ENCODE measurements at regions not wholly inside any gene's neighbourhood (a gene's known extent, or its start where the extent isn't known, plus 50 kb on each side); places are given as distances from the start of the nearest gene placed in this dataset.

DNA sequence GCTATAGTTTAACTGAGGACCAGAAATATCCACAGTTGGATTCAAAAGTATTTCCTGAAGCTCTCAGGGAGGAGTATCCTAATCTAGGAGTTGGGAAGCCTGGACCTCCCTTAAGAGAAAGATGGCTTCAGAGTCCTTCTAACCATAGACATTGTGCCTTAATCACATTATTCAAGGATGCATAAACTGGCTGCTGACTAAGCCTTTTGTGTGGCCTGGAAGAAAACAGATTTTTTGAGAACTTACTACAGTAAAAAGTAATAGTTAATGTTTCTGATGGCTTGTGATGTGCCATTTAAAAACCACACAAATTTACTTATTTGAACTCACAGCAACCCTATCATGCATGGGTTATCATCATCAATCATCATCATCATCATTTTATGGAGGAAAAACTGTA lies 126.2 kb upstream of the RPL38 start:
- Mint-ChIP-seq H3K27ac (no peak overlapping the region), H3K27me3 (peaks cover 10% of the 10 kb centered on the region)
- no peak for ATAC-seq

DNA sequence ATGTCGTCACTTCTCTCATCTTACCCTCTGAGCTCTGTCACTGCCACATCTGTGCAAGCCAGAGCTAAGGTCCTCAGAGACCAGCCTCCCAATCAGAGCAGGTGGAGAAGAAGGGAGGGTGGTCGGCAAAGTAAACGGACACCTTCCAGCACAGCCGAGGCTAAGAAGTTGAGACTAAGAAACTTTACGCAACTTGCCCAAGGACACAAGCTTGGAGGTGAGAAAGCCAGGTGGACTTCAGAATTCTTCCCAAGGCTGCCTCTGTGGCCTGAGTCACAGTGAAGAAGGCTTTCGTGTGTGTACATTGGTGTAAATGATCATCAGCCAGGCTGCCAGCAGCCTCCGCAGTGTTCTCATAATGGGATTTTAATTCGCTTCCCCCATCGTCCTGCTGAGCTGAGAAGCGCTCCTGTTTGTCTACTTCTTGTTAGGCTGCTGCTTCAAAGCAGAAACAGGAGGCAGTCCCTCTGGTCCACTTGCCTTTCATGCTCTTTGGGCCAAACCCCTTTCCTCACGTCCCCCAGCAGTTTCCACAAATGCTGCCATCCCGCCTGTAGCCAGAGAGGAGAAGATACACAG lies 125.0 kb upstream of the RPL38 start:
- ATAC-seq (no peak), DNase-seq (no peak)
- H3K9me3 ChIP-seq (ENCODE audit: control insufficient read depth, low read length, poor library complexity, severe bottlenecking) = no peaks in the 10 kb centered on the region
- Mint-ChIP-seq H3K36me3 (ENCODE audit: low read depth) (no peaks in the 10 kb centered on the region), H3K27ac (no peak overlapping the region), H3K4me1 (no peaks in the 10 kb centered on the region), H3K27me3 (peaks cover 21% of the 10 kb centered on the region), H3K4me3 (no peak overlapping the region)

More for the DNA sequence above, 126.2 kb upstream of the RPL38 start:
- H3K9me3 ChIP-seq (ENCODE audit: control insufficient read depth, low read length, poor library complexity, severe bottlenecking) = no peaks in the 10 kb centered on the region
- DNase-seq = no peak
- Mint-ChIP-seq H3K4me1 (no peaks in the 10 kb centered on the region), H3K36me3 (ENCODE audit: low read depth) (no peaks in the 10 kb centered on the region), H3K4me3 (no peak overlapping the region)

DNA sequence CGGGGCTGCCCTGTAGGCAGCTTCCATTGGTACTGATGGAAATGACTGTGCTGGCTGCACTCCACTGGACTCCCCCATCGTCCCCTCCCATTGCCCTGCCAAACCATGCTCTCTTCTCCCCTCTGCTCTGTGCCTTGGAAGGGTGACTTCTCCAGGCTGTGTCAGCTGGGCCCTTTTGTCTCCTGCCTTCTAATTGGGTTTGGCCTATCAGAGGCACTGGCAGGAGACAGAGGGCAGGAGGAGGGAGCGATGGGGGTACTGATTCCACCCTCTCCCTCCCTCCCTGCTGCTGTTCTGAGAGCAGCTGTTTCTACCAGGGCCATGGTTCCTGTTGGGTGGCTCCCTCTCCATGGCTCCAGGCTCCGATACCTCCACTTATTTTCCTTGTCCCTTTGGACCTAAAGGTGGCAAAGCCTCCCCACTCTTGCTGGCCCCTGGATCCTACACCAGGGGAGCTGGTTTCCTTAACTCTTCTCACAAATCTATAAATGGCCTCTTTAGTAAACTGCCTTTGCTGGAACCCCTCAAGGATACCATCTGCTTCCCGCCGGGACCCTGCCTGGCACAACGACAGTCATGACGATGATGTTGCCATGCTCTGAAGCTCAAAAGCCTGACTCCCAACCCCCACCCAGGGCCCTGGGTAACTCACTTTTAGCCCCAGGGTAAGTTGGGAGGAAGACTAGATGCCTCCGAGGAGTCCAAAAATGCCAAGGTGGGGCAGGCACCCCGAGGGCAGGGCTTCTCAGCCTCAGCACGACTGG lies 123.8 kb upstream of the RPL38 start:
- ATAC-seq (no peak), DNase-seq (no peak)
- H3K4me1 Mint-ChIP-seq = no peaks in the 10 kb centered on the region
- H3K27me3 Mint-ChIP-seq = peaks cover 21% of the 10 kb centered on the region
- H3K36me3 Mint-ChIP-seq (ENCODE audit: low read depth) = no peaks in the 10 kb centered on the region
- no peak overlapping the region for H3K4me3 Mint-ChIP-seq
- H3K9me3 ChIP-seq (ENCODE audit: control insufficient read depth, low read length, poor library complexity, severe bottlenecking) = no peaks in the 10 kb centered on the region
- H3K27ac Mint-ChIP-seq = no peak overlapping the region

DNA sequence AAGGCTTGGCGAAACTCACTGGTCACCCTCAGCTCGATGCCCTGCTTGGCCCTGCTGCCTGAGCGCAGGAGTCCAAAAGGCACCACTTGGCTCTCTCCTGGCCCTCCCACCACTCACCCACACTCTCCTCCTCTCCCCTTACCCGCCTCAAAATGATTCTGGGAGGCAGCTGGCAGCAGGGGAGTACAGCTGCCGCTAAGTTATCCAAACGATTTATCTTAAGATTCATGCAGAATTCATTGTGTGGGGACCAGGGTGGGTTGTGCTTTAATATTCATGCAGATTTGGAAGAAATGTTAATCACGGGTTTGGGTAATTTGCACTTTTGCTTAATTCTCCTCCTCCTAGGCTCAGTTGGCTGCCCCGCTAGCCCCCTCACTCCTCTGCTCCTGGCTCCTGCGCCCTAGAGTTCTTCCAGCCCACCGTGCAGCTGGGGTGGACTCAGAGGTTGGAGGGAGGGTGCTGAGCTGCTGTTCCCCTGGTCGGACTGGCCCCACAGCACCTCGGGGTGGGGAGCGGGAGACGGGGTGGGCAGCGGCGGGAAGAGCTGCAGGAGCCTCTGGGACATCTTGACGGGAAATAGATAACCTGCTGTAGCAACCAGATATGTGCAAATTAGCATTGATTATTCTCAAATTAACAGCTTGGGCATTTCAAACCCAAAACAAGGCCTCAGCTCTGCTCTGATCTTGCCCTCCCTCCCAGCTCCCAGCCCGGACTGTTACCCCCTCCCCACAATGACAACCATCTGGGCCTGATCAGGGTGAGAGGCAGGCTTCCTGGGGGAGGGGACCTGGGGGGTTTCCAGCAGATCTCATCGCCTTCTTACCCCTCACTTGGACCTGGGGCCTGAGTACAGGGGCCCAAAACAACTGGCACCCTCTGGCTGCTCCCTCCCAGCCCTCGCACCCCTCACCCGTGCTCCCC lies 122.6 kb upstream of the RPL38 start:
- Mint-ChIP-seq H3K4me3 (no peak overlapping the region), H3K27me3 (peaks cover 21% of the 10 kb centered on the region), H3K36me3 (ENCODE audit: low read depth) (no peaks in the 10 kb centered on the region), H3K27ac (no peak overlapping the region), H3K4me1 (no peaks in the 10 kb centered on the region)
- DNase-seq (no peak), ATAC-seq (no peak)
- peaks cover 3% of the 10 kb centered on the region for H3K9me3 ChIP-seq (ENCODE audit: control insufficient read depth, low read length, poor library complexity, severe bottlenecking)

DNA sequence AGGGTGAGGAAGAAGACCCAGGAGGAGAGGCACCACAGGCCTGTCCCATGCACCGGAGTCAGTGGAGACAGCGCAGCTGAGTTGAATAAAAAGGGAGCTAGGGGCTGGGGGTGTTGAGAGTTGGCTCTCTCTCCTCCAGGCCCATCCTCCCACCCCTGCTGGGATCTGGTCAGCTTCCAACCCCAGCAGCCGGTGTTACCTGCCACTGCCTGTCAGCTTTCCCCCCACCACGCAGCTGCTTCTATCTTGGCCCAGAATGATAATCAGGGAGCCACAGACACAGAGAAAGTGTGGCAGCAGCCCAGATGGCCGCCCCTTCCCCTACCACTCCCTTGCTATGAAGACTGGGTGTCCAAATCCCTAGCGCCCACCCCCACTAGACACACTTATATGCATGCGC lies 120.6 kb upstream of the RPL38 start:
- peaks cover 3% of the 10 kb centered on the region for H3K9me3 ChIP-seq (ENCODE audit: control insufficient read depth, low read length, poor library complexity, severe bottlenecking)
- Mint-ChIP-seq H3K36me3 (ENCODE audit: low read depth) (no peaks in the 10 kb centered on the region), H3K4me3 (no peak overlapping the region), H3K27ac (no peak overlapping the region), H3K27me3 (peaks cover 27% of the 10 kb centered on the region), H3K4me1 (no peaks in the 10 kb centered on the region)
- ATAC-seq (no peak), DNase-seq (no peak)

DNA sequence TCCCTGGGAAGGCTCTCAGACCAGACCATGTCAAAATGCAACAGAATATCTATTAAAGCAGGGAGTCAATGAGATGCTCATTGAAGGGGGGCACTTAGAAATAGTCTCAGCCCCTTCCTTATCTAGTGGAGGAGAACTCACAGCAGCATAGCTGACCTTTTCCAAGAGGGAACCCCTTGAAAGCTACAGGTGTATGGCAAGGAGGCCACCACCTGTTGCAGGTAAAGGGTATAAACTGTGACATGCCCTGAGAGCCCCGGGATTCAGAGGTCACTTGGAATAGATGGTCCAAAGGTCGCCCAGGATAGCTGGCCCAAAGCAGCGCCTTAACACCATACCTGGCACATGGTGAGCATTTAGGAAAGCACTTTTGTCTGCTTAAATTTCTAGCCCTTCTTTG lies 120.2 kb upstream of the RPL38 start:
- ATAC-seq (no peak), DNase-seq (no peak)
- Mint-ChIP-seq H3K27ac (no peak overlapping the region), H3K4me1 (no peaks in the 10 kb centered on the region), H3K27me3 (peaks cover 32% of the 10 kb centered on the region), H3K4me3 (no peak overlapping the region), H3K36me3 (ENCODE audit: low read depth) (no peaks in the 10 kb centered on the region)
- peaks cover 3% of the 10 kb centered on the region for H3K9me3 ChIP-seq (ENCODE audit: control insufficient read depth, low read length, poor library complexity, severe bottlenecking)

DNA sequence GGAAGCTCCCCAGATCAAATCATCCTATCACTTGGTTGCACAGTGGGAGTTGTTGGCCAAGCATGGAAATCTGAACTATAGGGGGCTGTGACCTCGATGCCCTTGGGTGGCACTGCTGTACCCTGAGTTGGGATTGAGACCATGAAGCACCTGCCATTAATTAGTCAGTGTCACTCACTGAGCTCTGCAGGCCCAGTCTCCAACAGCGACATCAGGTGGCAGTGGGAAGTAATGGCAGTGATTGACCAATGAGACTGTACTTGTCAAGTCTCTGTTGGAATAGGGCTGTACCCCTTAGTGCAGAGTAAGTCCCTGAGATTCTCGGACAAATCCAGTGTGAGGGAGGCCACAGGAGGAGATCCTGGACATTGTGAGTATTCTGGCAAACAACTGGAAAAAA lies 118.0 kb upstream of the RPL38 start:
- no peak overlapping the region for H3K27ac Mint-ChIP-seq
- no peaks in the 10 kb centered on the region for H3K36me3 Mint-ChIP-seq (ENCODE audit: low read depth)
- no peak overlapping the region for H3K4me3 Mint-ChIP-seq
- H3K9me3 ChIP-seq (ENCODE audit: control insufficient read depth, low read length, poor library complexity, severe bottlenecking) = peaks cover 3% of the 10 kb centered on the region
- H3K4me1 Mint-ChIP-seq = no peaks in the 10 kb centered on the region
- peaks cover 41% of the 10 kb centered on the region for H3K27me3 Mint-ChIP-seq
- DNase-seq (no peak), ATAC-seq (no peak)

DNA sequence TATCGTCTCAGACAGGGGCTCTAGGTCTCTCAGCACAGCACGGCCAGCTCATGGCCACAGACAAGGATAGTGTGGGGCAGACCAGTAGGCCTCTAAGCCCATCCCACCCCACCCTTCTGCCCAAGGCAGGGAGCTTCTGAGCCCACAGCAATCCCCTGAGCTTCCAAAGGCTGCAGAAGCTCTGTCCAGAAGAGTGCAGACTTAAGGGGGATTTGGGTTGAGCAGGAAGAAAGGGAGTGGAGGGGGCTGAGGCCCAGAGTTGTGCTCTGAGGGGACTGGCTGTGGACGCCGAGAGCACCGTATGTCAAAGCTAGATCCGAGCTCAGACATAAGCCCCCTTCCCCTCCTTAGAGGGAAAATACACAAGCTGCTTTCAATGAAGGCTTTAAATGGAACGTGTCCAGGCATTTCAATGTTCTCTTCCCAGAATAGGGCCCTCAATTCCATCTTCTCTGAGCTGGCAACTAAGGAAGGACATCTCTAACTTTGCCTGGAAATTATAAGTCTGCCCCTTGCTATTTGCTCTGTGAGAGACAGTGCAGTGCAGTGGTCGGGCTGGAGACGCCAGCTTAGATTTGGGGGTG lies 116.4 kb upstream of the RPL38 start:
- Mint-ChIP-seq H3K4me3 (no peak overlapping the region), H3K36me3 (ENCODE audit: low read depth) (no peaks in the 10 kb centered on the region), H3K27ac (no peak overlapping the region), H3K27me3 (peaks cover 40% of the 10 kb centered on the region), H3K4me1 (no peaks in the 10 kb centered on the region)
- ATAC-seq (no peak), DNase-seq (no peak)
- peaks cover 10% of the 10 kb centered on the region for H3K9me3 ChIP-seq (ENCODE audit: control insufficient read depth, low read length, poor library complexity, severe bottlenecking)

DNA sequence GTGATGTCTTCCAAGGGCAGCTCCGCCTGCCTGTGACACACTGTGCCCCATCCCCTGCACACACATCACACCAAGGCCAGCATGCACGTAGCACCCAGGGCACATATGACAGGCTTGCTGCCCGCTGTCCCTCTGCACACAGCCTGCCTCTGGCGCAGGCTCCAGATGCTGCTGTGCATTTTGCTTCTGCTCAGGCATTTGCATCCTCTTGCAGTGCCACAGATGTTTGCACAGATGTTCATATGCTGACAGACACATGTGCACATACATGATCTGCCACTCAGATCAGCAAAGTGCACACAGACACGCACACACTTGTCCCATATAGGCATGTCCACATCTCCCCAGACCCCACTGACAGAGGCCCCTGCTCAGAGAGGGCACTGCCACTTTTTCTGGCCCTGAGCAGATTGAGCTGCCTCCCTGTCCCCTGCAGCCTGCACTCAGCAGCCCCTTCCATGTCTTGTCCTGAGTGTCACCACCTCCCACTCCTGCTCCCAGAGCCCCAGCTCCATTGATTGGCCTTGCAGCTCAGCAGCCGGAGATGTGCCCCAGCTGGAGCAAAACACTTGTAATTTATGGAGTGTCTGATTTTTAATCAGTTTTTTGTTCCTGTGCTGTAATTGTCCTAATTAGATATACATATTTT lies 115.1 kb upstream of the RPL38 start:
- Mint-ChIP-seq H3K36me3 (ENCODE audit: low read depth) (no peaks in the 10 kb centered on the region), H3K27me3 (peaks cover 28% of the 10 kb centered on the region), H3K4me3 (no peak overlapping the region), H3K27ac (no peak overlapping the region), H3K4me1 (no peaks in the 10 kb centered on the region)
- DNase-seq = no peak
- H3K9me3 ChIP-seq (ENCODE audit: control insufficient read depth, low read length, poor library complexity, severe bottlenecking) = peaks cover 10% of the 10 kb centered on the region
- ATAC-seq = no peak

DNA sequence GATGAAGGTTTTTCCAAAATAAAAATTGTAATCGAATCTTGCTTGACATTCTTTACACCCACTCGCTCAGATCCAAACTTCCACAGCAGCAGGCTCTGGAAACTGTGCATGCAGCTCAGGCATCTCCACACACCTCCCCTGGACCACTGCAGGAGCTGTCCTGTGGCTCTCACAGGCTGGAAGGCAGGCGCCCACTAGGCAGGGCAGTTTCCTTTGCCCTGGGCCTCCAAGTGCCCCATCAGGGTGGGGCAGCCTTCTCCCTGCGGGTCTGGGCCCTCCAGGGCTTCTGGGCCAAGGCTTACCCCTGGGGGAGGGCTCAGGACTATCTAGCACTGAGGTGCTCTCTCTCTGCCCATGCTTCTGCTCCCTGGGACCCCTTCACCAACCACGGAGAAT lies 114.5 kb upstream of the RPL38 start:
- peaks cover 10% of the 10 kb centered on the region for H3K9me3 ChIP-seq (ENCODE audit: control insufficient read depth, low read length, poor library complexity, severe bottlenecking)
- DNase-seq (no peak), ATAC-seq (no peak)
- Mint-ChIP-seq H3K4me1 (no peaks in the 10 kb centered on the region), H3K27me3 (peaks cover 25% of the 10 kb centered on the region), H3K36me3 (ENCODE audit: low read depth) (peaks cover 4% of the 10 kb centered on the region), H3K4me3 (no peak overlapping the region), H3K27ac (no peak overlapping the region)

DNA sequence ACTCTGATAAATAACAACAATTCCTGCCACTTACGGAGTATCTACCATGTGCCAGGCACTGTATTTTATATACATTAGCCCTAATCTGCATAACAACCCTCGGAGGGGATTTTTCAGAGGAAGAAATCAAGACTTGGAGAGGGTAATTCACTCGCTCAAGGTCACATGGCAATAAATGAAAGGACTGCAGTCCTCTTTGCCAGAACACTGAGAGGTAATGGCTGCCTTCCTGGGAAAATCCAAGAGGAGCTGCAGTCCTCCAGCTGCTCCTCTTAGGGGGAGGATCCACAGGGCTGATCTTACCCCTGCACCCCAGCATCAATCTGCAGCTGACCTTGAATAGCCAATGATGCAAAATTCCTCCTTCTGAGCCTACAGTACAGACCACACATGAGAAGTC lies 114.1 kb upstream of the RPL38 start:
- H3K9me3 ChIP-seq (ENCODE audit: control insufficient read depth, low read length, poor library complexity, severe bottlenecking) = peaks cover 10% of the 10 kb centered on the region
- Mint-ChIP-seq H3K27ac (no peak overlapping the region), H3K36me3 (ENCODE audit: low read depth) (peaks cover 4% of the 10 kb centered on the region), H3K27me3 (peaks cover 25% of the 10 kb centered on the region), H3K4me1 (no peaks in the 10 kb centered on the region), H3K4me3 (no peak overlapping the region)
- ATAC-seq (no peak), DNase-seq (no peak)

DNA sequence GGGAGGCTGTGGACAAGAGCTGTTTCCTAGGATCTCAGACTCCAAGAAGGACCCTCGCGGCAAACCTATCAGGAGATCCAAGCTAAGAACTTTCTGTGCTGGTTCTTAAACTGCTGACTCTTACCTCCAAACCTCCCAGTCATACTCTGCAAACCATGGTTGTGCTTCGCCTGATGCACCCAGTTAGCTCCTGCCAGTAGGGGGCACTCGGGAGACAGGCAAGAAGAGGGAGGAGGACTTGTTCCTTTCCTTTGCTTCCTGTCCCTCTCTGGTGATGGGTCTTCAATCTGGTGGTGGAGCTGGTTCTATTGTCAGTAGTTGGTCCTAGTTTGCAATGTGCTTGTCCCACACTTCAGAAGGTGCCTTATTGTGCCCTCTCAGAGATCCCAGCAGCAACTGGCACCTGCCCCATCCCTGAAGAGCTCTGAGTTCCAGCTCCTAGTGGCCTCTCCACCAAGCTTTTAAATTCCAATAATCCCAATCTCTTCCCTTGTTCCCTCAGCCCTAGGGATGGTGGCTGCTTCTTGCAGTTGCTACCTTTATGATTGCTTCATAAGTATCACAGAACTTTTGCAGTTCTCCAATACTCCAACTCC lies 113.5 kb upstream of the RPL38 start:
- H3K4me3 Mint-ChIP-seq = no peak overlapping the region
- DNase-seq (no peak), ATAC-seq (no peak)
- no peaks in the 10 kb centered on the region for H3K4me1 Mint-ChIP-seq
- peaks cover 4% of the 10 kb centered on the region for H3K36me3 Mint-ChIP-seq (ENCODE audit: low read depth)
- H3K27me3 Mint-ChIP-seq = peaks cover 25% of the 10 kb centered on the region
- peaks cover 10% of the 10 kb centered on the region for H3K9me3 ChIP-seq (ENCODE audit: control insufficient read depth, low read length, poor library complexity, severe bottlenecking)
- no peak overlapping the region for H3K27ac Mint-ChIP-seq
